AG04449 (cell line): ENCODE measurements at regions not wholly inside any gene's neighbourhood (a gene's known extent, or its start where the extent isn't known, plus 50 kb on each side); places are given as distances from the start of the nearest gene placed in this dataset.

Experiments used
- CTCF ChIA-PET: fragments of 350-600 bp; formaldehyde crosslinking; extraction: SDS; loops from one replicate; lab custom pipeline; 2021; ENCODE audit warnings: antibody characterized with exemption; lab: Yijun Ruan, JAX
- POLR2A ChIA-PET: fragments of 400-600, 350-600 bp; formaldehyde crosslinking; extraction: SDS; loops from one replicate; lab custom pipeline; 2020; ENCODE audit warnings: antibody characterized with exemption, inconsistent platforms; lab: Yijun Ruan, JAX
- DNase-seq: peaks from one replicate; pipeline ENCODE4 v3.0.0-alpha.2; 2010; ENCODE audit warnings: low read depth, low spot score
- H3K4me3 ChIP-seq: 2 replicates; pipeline ENCODE4 v1.5.1; 2011; ENCODE audit warnings: low read depth, mild to moderate bottlenecking, control low read depth, low read length
- TF ChIP-seq, protein P1 (sequence below): IDR thresholded peaks from one replicate; pipeline ENCODE4 v1.5.1; 2011; ENCODE audit warnings: mild to moderate bottlenecking, moderate library complexity, low read length, control low read depth, inconsistent platforms; ENCODE audit not compliant: insufficient read depth; ENCODE audit errors: missing control alignments

GRCh38 chr20:57943291-57943690, 233.5 kb upstream of the PMEPA1 start:
- no peak for DNase-seq
- ChIA-PET POLR2A (no interaction called here), CTCF (no interaction called here)
- TF ChIP-seq, protein P1, sequence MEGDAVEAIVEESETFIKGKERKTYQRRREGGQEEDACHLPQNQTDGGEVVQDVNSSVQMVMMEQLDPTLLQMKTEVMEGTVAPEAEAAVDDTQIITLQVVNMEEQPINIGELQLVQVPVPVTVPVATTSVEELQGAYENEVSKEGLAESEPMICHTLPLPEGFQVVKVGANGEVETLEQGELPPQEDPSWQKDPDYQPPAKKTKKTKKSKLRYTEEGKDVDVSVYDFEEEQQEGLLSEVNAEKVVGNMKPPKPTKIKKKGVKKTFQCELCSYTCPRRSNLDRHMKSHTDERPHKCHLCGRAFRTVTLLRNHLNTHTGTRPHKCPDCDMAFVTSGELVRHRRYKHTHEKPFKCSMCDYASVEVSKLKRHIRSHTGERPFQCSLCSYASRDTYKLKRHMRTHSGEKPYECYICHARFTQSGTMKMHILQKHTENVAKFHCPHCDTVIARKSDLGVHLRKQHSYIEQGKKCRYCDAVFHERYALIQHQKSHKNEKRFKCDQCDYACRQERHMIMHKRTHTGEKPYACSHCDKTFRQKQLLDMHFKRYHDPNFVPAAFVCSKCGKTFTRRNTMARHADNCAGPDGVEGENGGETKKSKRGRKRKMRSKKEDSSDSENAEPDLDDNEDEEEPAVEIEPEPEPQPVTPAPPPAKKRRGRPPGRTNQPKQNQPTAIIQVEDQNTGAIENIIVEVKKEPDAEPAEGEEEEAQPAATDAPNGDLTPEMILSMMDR = no peak
- H3K4me3 ChIP-seq = no peak overlapping the region

DNA sequence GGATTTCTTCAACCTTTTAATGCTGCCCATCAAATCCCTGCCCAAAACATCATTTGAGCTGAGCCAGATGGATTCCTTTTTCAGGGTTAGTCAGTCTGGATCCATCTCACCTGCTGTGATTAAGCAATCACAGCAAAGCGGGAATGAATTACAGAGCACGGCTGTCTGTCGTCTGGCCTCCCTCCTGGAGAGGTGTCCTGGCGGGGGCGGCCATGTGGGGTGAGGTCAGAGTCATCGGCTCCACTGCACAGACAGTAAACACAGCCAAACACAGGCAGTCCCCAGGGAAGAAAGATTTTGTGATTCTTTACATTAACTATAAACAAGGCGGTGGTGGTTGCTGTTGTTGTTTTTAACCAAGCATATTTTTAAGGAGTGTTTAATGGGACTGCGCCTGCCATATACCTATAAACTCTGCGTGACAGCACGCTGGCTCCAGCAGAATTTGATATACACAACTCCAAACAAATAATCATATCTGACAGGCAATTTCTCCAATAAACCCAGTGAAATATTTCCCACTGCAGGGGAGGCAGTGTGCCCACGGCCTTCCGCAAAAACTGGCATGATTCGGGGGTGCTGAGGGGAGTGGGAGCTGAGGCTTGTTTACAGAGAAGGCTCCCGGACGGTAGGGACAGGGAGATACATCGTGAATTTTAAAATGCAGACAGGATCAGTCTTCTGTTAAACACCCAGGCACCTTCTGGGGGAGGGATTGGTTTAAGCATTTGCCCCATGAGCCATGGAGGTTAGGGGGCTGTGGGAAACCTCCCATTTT, 232.0 kb upstream of the PMEPA1 start:
- H3K4me3 ChIP-seq = no peak overlapping the region
- CTCF ChIA-PET = no interaction called here
- POLR2A ChIA-PET = no interaction called here
- TF ChIP-seq, protein P1 = no peak
- DNase-seq = no peak

DNA sequence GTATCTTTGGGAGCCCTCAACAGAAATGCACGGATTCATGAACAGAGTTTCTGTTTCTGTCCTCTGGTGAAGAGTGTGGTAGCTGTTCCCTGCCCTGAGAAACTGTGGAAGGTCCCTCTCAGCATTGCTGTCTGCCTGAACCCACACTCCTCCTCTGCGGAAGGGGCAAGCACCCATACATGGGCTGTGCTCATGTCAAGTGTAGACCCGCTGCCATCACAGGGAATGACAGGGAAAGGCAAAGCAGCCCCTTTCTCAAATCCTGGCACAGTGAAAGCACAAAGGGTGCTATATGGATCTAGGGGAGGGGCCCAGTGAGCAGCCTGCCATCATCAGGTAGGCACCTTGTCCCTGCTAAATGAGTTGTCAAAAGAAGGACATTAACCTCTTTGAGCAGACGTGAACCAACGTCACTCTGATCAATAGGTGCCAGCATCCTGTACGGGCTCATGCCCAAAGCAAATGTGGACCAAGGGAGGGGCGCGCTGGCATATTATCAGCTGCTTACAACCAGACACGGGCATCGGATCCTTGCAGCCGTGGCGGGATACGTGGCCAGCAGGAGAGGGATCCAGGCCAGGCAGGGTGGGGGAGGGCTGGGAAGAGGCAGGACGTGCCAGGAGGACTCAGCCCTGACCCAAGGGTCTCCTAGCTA, 231.2 kb upstream of the PMEPA1 start:
- ChIA-PET CTCF (interaction anchor here (1.4 kb wide), 1 partner anchor 288 kb away, joined by 3 read pairs; no protein-coding TSS in a partner anchor), POLR2A (no interaction called here)
- TF ChIP-seq, protein P1 = no peak
- no peak overlapping the region for H3K4me3 ChIP-seq
- no peak for DNase-seq

DNA sequence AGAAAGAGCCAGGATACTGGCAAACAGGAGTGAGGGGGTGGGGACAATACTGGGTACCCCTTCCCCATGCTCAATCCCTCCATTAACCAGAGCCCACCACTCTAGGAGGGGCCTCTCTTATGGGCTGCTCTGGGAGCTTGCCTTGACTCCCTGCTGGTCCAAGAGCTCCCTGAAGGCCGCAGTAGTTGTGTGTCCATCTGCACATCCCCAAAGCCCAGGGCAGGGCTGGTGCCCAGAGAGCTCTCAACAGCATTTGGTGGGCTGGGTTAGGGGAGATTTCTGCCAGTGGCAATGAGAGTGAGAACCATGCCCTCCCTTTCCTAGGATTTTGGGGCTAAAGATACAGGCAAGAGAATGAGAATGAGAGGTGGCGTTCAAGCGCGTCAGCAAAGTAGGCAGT, 230.6 kb upstream of the PMEPA1 start:
- H3K4me3 ChIP-seq = no peak overlapping the region
- CTCF ChIA-PET = interaction anchor here (1.4 kb wide), 1 partner anchor 287 kb away, joined by 3 read pairs; no protein-coding TSS in a partner anchor
- POLR2A ChIA-PET = no interaction called here
- TF ChIP-seq, protein P1 = no peak
- DNase-seq = no peak

DNA sequence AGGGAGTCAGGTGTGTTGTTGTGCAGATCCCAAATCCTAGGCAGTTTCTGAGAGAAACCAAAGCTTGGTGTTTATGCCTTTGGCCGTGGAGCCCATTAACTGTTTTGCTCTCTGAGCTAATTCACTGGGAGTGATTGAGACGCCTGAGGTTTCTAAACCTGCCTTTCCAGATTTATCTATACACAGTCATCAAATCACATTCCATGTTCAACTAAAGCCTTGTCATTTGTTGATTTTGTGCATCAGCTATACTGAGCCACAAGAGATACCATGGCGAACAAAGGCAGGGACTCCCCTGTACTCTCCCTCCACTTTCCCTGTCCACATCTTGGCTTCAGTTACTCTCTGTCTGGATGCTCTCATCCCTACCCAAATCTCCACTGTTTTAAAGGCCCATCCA, 229.7 kb upstream of the PMEPA1 start:
- no peak for DNase-seq
- H3K4me3 ChIP-seq = no peak overlapping the region
- TF ChIP-seq, protein P1 = no peak
- ChIA-PET POLR2A (interaction anchor here (1.1 kb wide), 1 partner anchor 8 kb away, joined by 3 read pairs; no protein-coding TSS in a partner anchor), CTCF (interaction anchor here (1.4 kb wide), 1 partner anchor 286 kb away, joined by 3 read pairs; no protein-coding TSS in a partner anchor)
